ENCODE measurements at regions not wholly inside any gene's neighbourhood (a gene's known extent, or its start where the extent isn't known, plus 50 kb on each side); places are given as distances from the start of the nearest gene placed in this dataset.

GRCh38 chr16:80356365-80356764, 184.4 kb upstream of the DYNLRB2 start:
- DNase-seq (ENCODE audit: low spot score), result no peak

GRCh38 chr16:80355335-80355734, 185.5 kb upstream of the DYNLRB2 start:
- in situ Hi-C loops (cut with MboI; ENCODE audit: low pct_unique_long_range_greater_than_20kb, low sequenced_read_pairs, unreplicated experiment), result no loop called here
- DNase-seq (ENCODE audit: low spot score), result no peak
- TF ChIP-seq CTCF (IDR thresholded peaks at IDR 0.05; ENCODE audit: extremely low read depth, insufficient read depth, missing control alignments), result no peak

More at GRCh38 chr16:80356365-80356764, 184.4 kb upstream of the DYNLRB2 start:
- in situ Hi-C loops (cut with MboI; ENCODE audit: low pct_unique_long_range_greater_than_20kb, low sequenced_read_pairs, unreplicated experiment), result no loop called here
- no peak for TF ChIP-seq CTCF (IDR thresholded peaks at IDR 0.05; ENCODE audit: extremely low read depth, insufficient read depth, missing control alignments)

GRCh38 chr16:80350061-80350460, 190.7 kb upstream of the DYNLRB2 start:
- in situ Hi-C loops (cut with MboI; ENCODE audit: low pct_unique_long_range_greater_than_20kb, low sequenced_read_pairs, unreplicated experiment), result no loop called here
- no peak for TF ChIP-seq CTCF (IDR thresholded peaks at IDR 0.05; ENCODE audit: extremely low read depth, insufficient read depth, missing control alignments)
- DNase-seq (ENCODE audit: low spot score), result no peak

GRCh38 chr16:80347900-80348299, 192.9 kb upstream of the DYNLRB2 start:
- in situ Hi-C loops (cut with MboI; ENCODE audit: low pct_unique_long_range_greater_than_20kb, low sequenced_read_pairs, unreplicated experiment), result no loop called here
- no peak for TF ChIP-seq CTCF (IDR thresholded peaks at IDR 0.05; ENCODE audit: extremely low read depth, insufficient read depth, missing control alignments)
- DNase-seq (ENCODE audit: low spot score), result no peak

GRCh38 chr16:80347002-80347401, 193.8 kb upstream of the DYNLRB2 start:
- no peak for TF ChIP-seq CTCF (IDR thresholded peaks at IDR 0.05; ENCODE audit: extremely low read depth, insufficient read depth, missing control alignments)
- in situ Hi-C loops (cut with MboI; ENCODE audit: low pct_unique_long_range_greater_than_20kb, low sequenced_read_pairs, unreplicated experiment), result no loop called here
- DNase-seq (ENCODE audit: low spot score), result no peak

- DNase-seq (ENCODE audit: low spot score), result peak; percentile 18
- in situ Hi-C loops (cut with MboI; ENCODE audit: low pct_unique_long_range_greater_than_20kb, low sequenced_read_pairs, unreplicated experiment), result no loop called here
- TF ChIP-seq CTCF (IDR thresholded peaks at IDR 0.05; ENCODE audit: extremely low read depth, insufficient read depth, missing control alignments), result no peak
These were observed 194.6 kb upstream of the DYNLRB2 start for GRCh38 chr16:80346111-80346632.

- DNase-seq (ENCODE audit: low spot score), result no peak
- in situ Hi-C loops (cut with MboI; ENCODE audit: low pct_unique_long_range_greater_than_20kb, low sequenced_read_pairs, unreplicated experiment), result no loop called here
- TF ChIP-seq CTCF (IDR thresholded peaks at IDR 0.05; ENCODE audit: extremely low read depth, insufficient read depth, missing control alignments), result no peak
These were observed 195.1 kb upstream of the DYNLRB2 start for GRCh38 chr16:80345701-80346100.

All from GM13977 (cell line).